MM.1S (cell line): ENCODE measurements at regions not wholly inside any gene's neighbourhood (a gene's known extent, or its start where the extent isn't known, plus 50 kb on each side); places are given as distances from the start of the nearest gene placed in this dataset.

ENCODE experiments used
- DNase-seq: peaks from one replicate; pipeline ENCODE4 v3.0.0-alpha.2; 2015
- H2AFZ ChIP-seq: fragments of 300-600 bp; sonication (generic); 2 replicates; pipeline ENCODE4 v1.6.0; 2016; ENCODE audit warnings: antibody characterized with exemption, low read length
- H3F3A ChIP-seq: fragments of 300-600 bp; sonication (generic); 2 replicates; pipeline ENCODE4 v1.6.1; 2016; ENCODE audit warnings: mild to moderate bottlenecking, antibody characterized with exemption, low read length, moderate library complexity, mixed read lengths; ENCODE audit not compliant: insufficient read depth
- H3K27ac ChIP-seq: fragments of 300-600 bp; sonication (generic); 2 replicates; pipeline ENCODE4 v1.5.1; 2016; ENCODE audit warnings: mild to moderate bottlenecking, low read length
- H3K27me3 ChIP-seq: fragments of 300-600 bp; sonication (generic); replicated peaks from 2 replicates; pipeline ENCODE4 v1.6.0; 2016; ENCODE audit warnings: low read length; ENCODE audit not compliant: insufficient read depth
- H3K36me3 ChIP-seq: fragments of 300-600 bp; sonication (generic); replicated peaks from 2 replicates; pipeline ENCODE4 v1.6.1; 2016; ENCODE audit warnings: mild to moderate bottlenecking, low read length, mixed read lengths; ENCODE audit not compliant: insufficient read depth
- H3K4me1 ChIP-seq: fragments of 300-600 bp; sonication (generic); 2 replicates; pipeline ENCODE4 v1.6.1; 2016; ENCODE audit warnings: low read length, mixed read lengths
- H3K4me2 ChIP-seq: fragments of 300-600 bp; sonication (generic); 2 replicates; pipeline ENCODE4 v1.6.0; 2016; ENCODE audit warnings: low read depth, low read length
- H3K4me3 ChIP-seq: fragments of 300-600 bp; sonication (generic); 2 replicates; pipeline ENCODE4 v1.5.1; 2016; ENCODE audit warnings: low read length, mixed read lengths
- H3K79me2 ChIP-seq: fragments of 300-600 bp; sonication (generic); 2 replicates; pipeline ENCODE4 v1.6.1; 2016; ENCODE audit warnings: mixed run types, low read length, mixed read lengths
- H3K9ac ChIP-seq: fragments of 300-600 bp; sonication (generic); 2 replicates; pipeline ENCODE4 v1.6.1; 2016; ENCODE audit warnings: low read length, mixed read lengths
- H3K9me2 ChIP-seq: fragments of 300-600 bp; sonication (generic); replicated peaks from 2 replicates; pipeline ENCODE4 v1.6.1; 2016; ENCODE audit warnings: mild to moderate bottlenecking, low read length, mixed read lengths; ENCODE audit not compliant: insufficient read depth
- H3K9me3 ChIP-seq: fragments of 300-600 bp; sonication (generic); replicated peaks from 2 replicates; pipeline ENCODE4 v1.6.1; 2016; ENCODE audit warnings: mild to moderate bottlenecking, low read length, mixed read lengths; ENCODE audit not compliant: insufficient read depth
- H4K20me1 ChIP-seq: fragments of 300-600 bp; sonication (generic); 2 replicates; pipeline ENCODE4 v1.6.1; 2016; ENCODE audit warnings: mild to moderate bottlenecking, low read length, moderate library complexity, mixed read lengths; ENCODE audit not compliant: insufficient read depth
- CTCF ChIP-seq: fragments of 300-600 bp; sonication (generic); IDR thresholded peaks from 2 replicates; pipeline ENCODE4 v1.5.1; 2016; ENCODE audit warnings: antibody characterized with exemption, low read length, mixed read lengths
- EZH2 ChIP-seq: fragments of 300-600 bp; sonication (generic); optimal IDR thresholded peaks from 2 replicates; pipeline ENCODE3; 2017; ENCODE audit warnings: low read depth, mild to moderate bottlenecking, antibody characterized with exemption, low read length, mixed read lengths
- EZH2phosphoT487 ChIP-seq: fragments of 300-600 bp; sonication (generic); IDR thresholded peaks from 2 replicates; pipeline ENCODE4 v1.6.1; 2018; ENCODE audit warnings: antibody characterized with exemption, low read length

GRCh38 chr9:1474671-1475070 is 424.5 kb downstream of the DMRT2 start:
- no peaks in the 10 kb centered on the region for H3K4me1 ChIP-seq
- no peaks in the 10 kb centered on the region for H3K9me2 ChIP-seq
- H3K9ac ChIP-seq: no peak overlapping the region
- TF ChIP-seq CTCF (no peak), EZH2 (no peak), EZH2phosphoT487 (no peak)
- H3K4me2 ChIP-seq: no peak overlapping the region
- H3K4me3 ChIP-seq: no peak overlapping the region
- no peaks in the 10 kb centered on the region for H3F3A ChIP-seq
- H2AFZ ChIP-seq: no peak overlapping the region
- no peaks in the 10 kb centered on the region for H3K79me2 ChIP-seq
- no peaks in the 10 kb centered on the region for H3K36me3 ChIP-seq
- no peak overlapping the region for H3K27ac ChIP-seq
- H4K20me1 ChIP-seq: no peaks in the 10 kb centered on the region
- no peaks in the 10 kb centered on the region for H3K9me3 ChIP-seq
- no peaks in the 10 kb centered on the region for H3K27me3 ChIP-seq
- no peak for DNase-seq

DNA sequence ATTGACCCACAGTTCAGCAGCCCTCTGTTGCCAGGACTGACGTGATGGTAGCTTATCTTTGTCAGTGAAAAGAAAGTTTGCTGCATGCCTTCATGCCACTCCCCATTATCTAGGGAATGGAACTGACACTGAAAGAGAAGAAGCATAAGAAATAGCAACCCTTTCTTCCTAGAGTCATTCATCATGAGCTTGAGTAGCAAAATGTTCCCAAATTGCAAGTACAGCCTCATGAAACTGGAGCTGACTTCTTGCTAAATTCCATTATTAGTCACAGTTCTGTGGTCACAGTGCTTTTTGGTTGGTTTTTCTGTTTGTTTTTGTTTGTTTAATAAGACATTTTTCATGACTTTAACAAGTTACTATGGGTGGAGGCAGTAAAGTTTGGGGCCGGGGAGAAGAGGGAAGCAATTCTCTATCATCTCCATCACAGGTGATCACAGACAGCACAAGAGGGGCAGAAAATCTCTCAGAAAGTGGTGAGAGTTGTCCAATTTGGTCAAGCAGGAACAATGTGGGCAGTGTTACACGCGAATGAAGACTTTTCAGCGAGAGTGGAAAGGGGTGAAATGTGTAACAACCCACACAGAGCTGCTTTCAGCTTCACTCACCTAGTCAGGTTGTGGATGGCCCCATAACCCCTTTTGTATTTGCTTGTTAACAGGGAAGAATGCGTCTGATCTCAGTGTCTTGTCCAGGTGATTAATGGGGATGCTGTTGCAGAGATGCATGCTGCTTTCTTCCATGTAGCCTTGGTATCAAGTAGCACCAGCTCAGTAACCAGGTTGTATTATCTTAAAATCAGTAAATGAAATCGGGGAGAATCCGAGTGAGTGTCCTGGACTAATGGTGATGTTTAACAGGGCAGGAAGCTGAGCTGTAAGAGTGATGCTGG is 440.4 kb downstream of the DMRT2 start:
- H3K9me3 ChIP-seq: no peaks in the 10 kb centered on the region
- H3K4me3 ChIP-seq: no peak overlapping the region
- no peaks in the 10 kb centered on the region for H3K4me1 ChIP-seq
- TF ChIP-seq CTCF (no peak), EZH2 (no peak), EZH2phosphoT487 (no peak)
- no peak overlapping the region for H3K4me2 ChIP-seq
- no peak for DNase-seq
- H3K36me3 ChIP-seq: no peaks in the 10 kb centered on the region
- no peak overlapping the region for H3K9ac ChIP-seq
- H2AFZ ChIP-seq: no peak overlapping the region
- no peak overlapping the region for H3K27ac ChIP-seq
- no peaks in the 10 kb centered on the region for H3F3A ChIP-seq
- H3K27me3 ChIP-seq: no peaks in the 10 kb centered on the region
- no peaks in the 10 kb centered on the region for H3K79me2 ChIP-seq
- no peaks in the 10 kb centered on the region for H3K9me2 ChIP-seq
- H4K20me1 ChIP-seq: no peaks in the 10 kb centered on the region

DNA sequence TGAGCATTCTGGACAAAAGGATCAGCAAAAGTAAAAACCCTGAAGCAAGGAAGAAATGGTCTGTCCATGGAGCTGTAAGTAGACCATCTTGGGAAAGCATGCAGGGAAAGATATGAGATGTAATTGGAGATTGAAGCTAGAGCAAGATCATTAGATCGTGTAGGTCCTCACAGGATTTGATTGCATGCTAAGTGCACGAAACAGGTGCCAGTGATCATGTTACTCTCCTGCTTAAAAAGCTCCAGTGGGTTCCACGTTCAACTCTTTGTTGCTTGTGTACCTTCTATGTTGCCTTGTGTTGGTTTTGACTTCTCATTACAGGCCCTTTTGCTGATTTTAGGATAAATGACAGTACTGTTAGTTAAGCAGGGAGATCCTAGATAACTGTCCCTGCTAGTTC is 442.0 kb downstream of the DMRT2 start:
- Histone ChIP-seq H3K4me3 (no peak overlapping the region), H3F3A (no peaks in the 10 kb centered on the region), H3K4me1 (no peaks in the 10 kb centered on the region), H3K27ac (no peak overlapping the region), H3K9me2 (no peaks in the 10 kb centered on the region), H3K9ac (no peak overlapping the region), H3K27me3 (no peaks in the 10 kb centered on the region), H2AFZ (no peak overlapping the region), H3K4me2 (no peak overlapping the region), H3K36me3 (no peaks in the 10 kb centered on the region), H4K20me1 (no peaks in the 10 kb centered on the region), H3K79me2 (no peaks in the 10 kb centered on the region), H3K9me3 (no peaks in the 10 kb centered on the region)
- DNase-seq: no peak
- TF ChIP-seq CTCF (no peak), EZH2 (no peak)
